Smooth muscle cell (in vitro differentiated cells): ENCODE measurements at regions not wholly inside any gene's neighbourhood (a gene's known extent, or its start where the extent isn't known, plus 50 kb on each side); places are given as distances from the start of the nearest gene placed in this dataset.

Source experiments
- DNase-seq: peaks from one replicate; lab custom pipeline; 2025; ENCODE audit not compliant: unreplicated experiment; lab: John Stamatoyannopoulos, UW
- H2AFZ ChIP-seq: fragments of 200-600 bp; sonication (generic); 2 replicates; pipeline ENCODE4 v1.6.0; 2016; ENCODE audit warnings: antibody characterized with exemption, low read depth, mild to moderate bottlenecking
- H3F3A ChIP-seq: fragments of 200-600 bp; sonication (generic); 2 replicates; pipeline ENCODE4 v1.6.0; 2017; ENCODE audit warnings: antibody characterized with exemption, low read depth
- H3K27ac ChIP-seq: fragments of 200-600 bp; sonication (generic); 2 replicates; pipeline ENCODE4 v1.5.1; 2016; ENCODE audit warnings: low read depth, mild to moderate bottlenecking
- H3K27me3 ChIP-seq: fragments of 200-600 bp; sonication (generic); 2 replicates; pipeline ENCODE4 v1.6.1; 2016; ENCODE audit warnings: low read depth, mild to moderate bottlenecking
- H3K36me3 ChIP-seq: fragments of 200-600 bp; sonication (generic); 2 replicates; pipeline ENCODE4 v1.5.1; 2016; ENCODE audit warnings: low read depth
- H3K4me1 ChIP-seq: fragments of 200-600 bp; sonication (generic); 2 replicates; pipeline ENCODE4 v1.5.1; 2016; ENCODE audit warnings: low read depth
- H3K4me2 ChIP-seq: fragments of 200-600 bp; sonication (generic); 2 replicates; pipeline ENCODE4 v1.6.0; 2016; ENCODE audit warnings: mild to moderate bottlenecking
- H3K4me3 ChIP-seq: fragments of 200-600 bp; sonication (generic); 2 replicates; pipeline ENCODE4 v1.5.1; 2016; ENCODE audit warnings: mild to moderate bottlenecking
- H3K79me2 ChIP-seq: fragments of 200-600 bp; sonication (generic); 2 replicates; pipeline ENCODE4 v1.6.0; 2016; ENCODE audit warnings: low read depth, mild to moderate bottlenecking
- H3K9ac ChIP-seq: fragments of 200-600 bp; sonication (generic); 2 replicates; pipeline ENCODE4 v1.6.0; 2016; ENCODE audit warnings: low read depth
- H3K9me3 ChIP-seq: fragments of 200-600 bp; sonication (generic); replicated peaks from 2 replicates; pipeline ENCODE4 v1.5.1; 2016; ENCODE audit warnings: low read depth
- H4K20me1 ChIP-seq: fragments of 200-600 bp; sonication (generic); 2 replicates; pipeline ENCODE4 v1.6.0; 2016; ENCODE audit warnings: low read depth
- CTCF ChIP-seq: fragments of 200-600 bp; sonication (generic); IDR thresholded peaks from 2 replicates; pipeline ENCODE4 v1.5.1; 2017; ENCODE audit warnings: borderline replicate concordance, mild to moderate bottlenecking, antibody characterized with exemption; ENCODE audit not compliant: insufficient read depth, poor library complexity, severe bottlenecking
- WGBS: methylation state at CpG from one replicate; pipeline ENCODE4 v1.1.7; 2016; ENCODE audit warnings: low lambda C conversion rate; 5-methylcytosine and 5-hydroxymethylcytosine counted together

- no peak for DNase-seq
- TF ChIP-seq CTCF: no peak
- no peaks in the 10 kb centered on the region for H3K36me3 ChIP-seq
- WGBS: 44% methylated on average over 3 of the region's 3 CpGs
- H3K79me2 ChIP-seq: no peaks in the 10 kb centered on the region
- H2AFZ ChIP-seq: no peak overlapping the region
- no peaks in the 10 kb centered on the region for H3K27me3 ChIP-seq
- H3K27ac ChIP-seq: no peak overlapping the region
- H3F3A ChIP-seq: no peaks in the 10 kb centered on the region
- no peaks in the 10 kb centered on the region for H3K4me1 ChIP-seq
- H3K9ac ChIP-seq: no peak overlapping the region
- no peak overlapping the region for H3K4me2 ChIP-seq
- H3K4me3 ChIP-seq: no peak overlapping the region
- H3K9me3 ChIP-seq: no peaks in the 10 kb centered on the region
- H4K20me1 ChIP-seq: no peaks in the 10 kb centered on the region
These were observed 664.7 kb upstream of the NEGR1 start for GRCh38 chr1:72946903-72947499.

GRCh38 chr1:72942008-72942407 is 659.7 kb upstream of the NEGR1 start:
- 63% methylated on average over 2 of the region's 2 CpGs for WGBS
- TF ChIP-seq CTCF: no peak
- Histone ChIP-seq H3K9ac (no peak overlapping the region), H4K20me1 (no peaks in the 10 kb centered on the region), H2AFZ (peak overlapping the region; percentile 4), H3K36me3 (no peaks in the 10 kb centered on the region), H3K27ac (no peak overlapping the region), H3K4me2 (no peak overlapping the region), H3K4me1 (no peaks in the 10 kb centered on the region), H3K79me2 (no peaks in the 10 kb centered on the region), H3K27me3 (no peaks in the 10 kb centered on the region), H3K9me3 (no peaks in the 10 kb centered on the region), H3F3A (no peaks in the 10 kb centered on the region), H3K4me3 (no peak overlapping the region)
- no peak for DNase-seq

- 91% methylated on average over 1 of the region's 1 CpG for WGBS
- H3K4me1 ChIP-seq: no peaks in the 10 kb centered on the region
- H3K4me3 ChIP-seq: no peak overlapping the region
- H3K9me3 ChIP-seq: no peaks in the 10 kb centered on the region
- H3K36me3 ChIP-seq: no peaks in the 10 kb centered on the region
- no peak overlapping the region for H3K9ac ChIP-seq
- no peak overlapping the region for H3K27ac ChIP-seq
- no peaks in the 10 kb centered on the region for H3F3A ChIP-seq
- H3K27me3 ChIP-seq: no peaks in the 10 kb centered on the region
- no peak for TF ChIP-seq CTCF
- peak overlapping the region; percentile 44 for H2AFZ ChIP-seq
- H3K79me2 ChIP-seq: no peaks in the 10 kb centered on the region
- DNase-seq: no peak
- no peaks in the 10 kb centered on the region for H4K20me1 ChIP-seq
- no peak overlapping the region for H3K4me2 ChIP-seq
These were observed 656.1 kb upstream of the NEGR1 start for GRCh38 chr1:72938408-72938807.

GRCh38 chr1:72937905-72938304 is 655.6 kb upstream of the NEGR1 start:
- no peaks in the 10 kb centered on the region for H3K27me3 ChIP-seq

More at GRCh38 chr1:72937905-72938304, 655.6 kb upstream of the NEGR1 start:
- no peak for TF ChIP-seq CTCF
- H4K20me1 ChIP-seq: no peaks in the 10 kb centered on the region
- H3K9me3 ChIP-seq: peaks cover 1% of the 10 kb centered on the region
- no peak overlapping the region for H3K9ac ChIP-seq
- WGBS: 66% methylated on average over 1 of the region's 1 CpG
- no peak overlapping the region for H3K4me3 ChIP-seq
- DNase-seq: no peak
- H3K4me1 ChIP-seq: no peaks in the 10 kb centered on the region
- peak overlapping the region; percentile 44 for H2AFZ ChIP-seq
- no peaks in the 10 kb centered on the region for H3F3A ChIP-seq
- no peak overlapping the region for H3K4me2 ChIP-seq
- H3K27ac ChIP-seq: no peak overlapping the region
- H3K79me2 ChIP-seq: no peaks in the 10 kb centered on the region
- no peaks in the 10 kb centered on the region for H3K36me3 ChIP-seq
